Neural crest cell (in vitro differentiated cells): ENCODE measurements at regions not wholly inside any gene's neighbourhood (a gene's known extent, or its start where the extent isn't known, plus 50 kb on each side); places are given as distances from the start of the nearest gene placed in this dataset.
A peak's percentile ranks its signal among the peaks of the same experiment; 100 is the strongest.

ENCODE experiments used
- DNase-seq: peaks from one replicate; pipeline ENCODE4 v3.0.0; 2021; ENCODE audit warnings: low read depth, mixed read lengths, low spot score
- H3K27ac Mint-ChIP-seq: one replicate; pipeline ENCODE4 v1.8.0; 2021; ENCODE audit warnings: mild to moderate bottlenecking, mixed read lengths; ENCODE audit not compliant: unreplicated experiment
- H3K27me3 Mint-ChIP-seq: 2 replicates; pipeline ENCODE4 v1.8.0; 2021; ENCODE audit warnings: low read depth, mild to moderate bottlenecking, mixed read lengths
- H3K36me3 Mint-ChIP-seq: 2 replicates; pipeline ENCODE4 v1.8.0; 2021; ENCODE audit warnings: low read depth, mild to moderate bottlenecking, mixed read lengths
- H3K4me1 Mint-ChIP-seq: 2 replicates; pipeline ENCODE4 v1.8.0; 2021; ENCODE audit warnings: mixed read lengths
- H3K4me3 Mint-ChIP-seq: one replicate; pipeline ENCODE4 v1.8.0; 2021; ENCODE audit warnings: mild to moderate bottlenecking, mixed read lengths
- H3K9me3 Mint-ChIP-seq: 2 replicates; pipeline ENCODE4 v1.8.0; 2021; ENCODE audit warnings: mixed read lengths
- CTCF ChIP-seq: fragments of 200-600 bp; sonication (generic); conservative IDR thresholded peaks from 2 replicates; pipeline ENCODE4 v1.5.0; 2021; ENCODE audit warnings: antibody characterized with exemption, mild to moderate bottlenecking

GRCh38 chr2:12795851-12796250 is 79.1 kb downstream of the TRIB2 start:
- H3K9me3 Mint-ChIP-seq: peaks cover 8% of the 10 kb centered on the region
- no peaks in the 10 kb centered on the region for H3K27me3 Mint-ChIP-seq
- no peak for TF ChIP-seq CTCF

GRCh38 chr2:12796657-12797056 is 79.9 kb downstream of the TRIB2 start:
- Mint-ChIP-seq H3K9me3 (peaks cover 15% of the 10 kb centered on the region), H3K4me1 (peaks cover 20% of the 10 kb centered on the region)
- peak; percentile 23 for DNase-seq

More at GRCh38 chr2:12795851-12796250, 79.1 kb downstream of the TRIB2 start:
- Mint-ChIP-seq H3K4me1 (peaks cover 20% of the 10 kb centered on the region), H3K27ac (no peak overlapping the region), H3K36me3 (peaks cover 3% of the 10 kb centered on the region), H3K4me3 (no peak overlapping the region)
- DNase-seq: no peak

DNA sequence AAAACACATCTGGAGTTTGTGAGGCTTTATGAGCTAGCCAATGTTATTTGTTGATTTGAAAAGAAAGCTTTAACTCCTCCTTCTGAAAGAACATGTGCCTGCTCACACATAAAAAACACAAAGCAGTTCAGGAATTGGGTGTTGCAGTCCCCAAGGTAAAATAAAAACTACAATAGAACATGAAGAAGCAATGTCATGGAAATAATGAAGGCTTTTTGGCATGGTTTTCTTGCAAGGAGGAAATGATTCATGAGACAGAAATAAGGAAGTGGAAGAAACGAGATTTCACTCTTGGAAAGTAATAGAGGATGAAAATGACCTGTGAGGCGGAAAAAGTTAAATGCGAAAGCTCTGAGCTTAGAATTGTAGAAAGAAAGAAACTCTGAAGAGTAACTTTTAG is 81.1 kb downstream of the TRIB2 start:
- peaks cover 13% of the 10 kb centered on the region for H3K36me3 Mint-ChIP-seq
- peaks cover 20% of the 10 kb centered on the region for H3K4me1 Mint-ChIP-seq
- peaks cover 20% of the 10 kb centered on the region for H3K9me3 Mint-ChIP-seq
- H3K27me3 Mint-ChIP-seq: no peaks in the 10 kb centered on the region
- no peak overlapping the region for H3K4me3 Mint-ChIP-seq
- no peak overlapping the region for H3K27ac Mint-ChIP-seq
- TF ChIP-seq CTCF: no peak
- DNase-seq: no peak

More at GRCh38 chr2:12796657-12797056, 79.9 kb downstream of the TRIB2 start:
- Mint-ChIP-seq H3K27me3 (no peaks in the 10 kb centered on the region), H3K36me3 (peaks cover 7% of the 10 kb centered on the region), H3K4me3 (no peak overlapping the region), H3K27ac (peak overlapping the region; percentile 74)
- TF ChIP-seq CTCF: no peak

DNA sequence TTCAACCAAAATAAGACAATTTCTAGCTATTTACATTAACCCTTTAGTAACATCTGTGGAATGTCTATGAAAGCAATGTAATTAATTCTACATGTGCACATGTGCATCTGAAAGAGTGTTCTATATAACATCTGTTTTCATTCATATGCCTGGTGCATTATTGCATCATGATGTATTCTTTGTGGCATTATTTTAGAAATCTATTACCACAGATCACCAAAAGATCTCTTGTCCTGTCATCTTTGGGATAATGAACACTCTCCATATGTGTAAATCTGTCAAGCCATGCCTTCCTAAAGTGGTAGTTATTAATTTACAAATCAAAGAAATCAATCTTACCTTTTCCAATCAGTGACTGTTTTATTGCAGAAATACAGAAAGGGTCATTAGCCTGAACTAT is 86.9 kb downstream of the TRIB2 start:
- no peaks in the 10 kb centered on the region for H3K27me3 Mint-ChIP-seq
- peaks cover 20% of the 10 kb centered on the region for H3K9me3 Mint-ChIP-seq
- no peak overlapping the region for H3K4me3 Mint-ChIP-seq
- no peak for DNase-seq
- H3K4me1 Mint-ChIP-seq: peaks cover 7% of the 10 kb centered on the region
- no peak for TF ChIP-seq CTCF
- H3K27ac Mint-ChIP-seq: no peak overlapping the region
- H3K36me3 Mint-ChIP-seq: peaks cover 13% of the 10 kb centered on the region

GRCh38 chr2:12804091-12804856 is 87.5 kb downstream of the TRIB2 start:
- Mint-ChIP-seq H3K27me3 (no peaks in the 10 kb centered on the region), H3K9me3 (peaks cover 17% of the 10 kb centered on the region), H3K4me3 (no peak overlapping the region), H3K36me3 (peaks cover 13% of the 10 kb centered on the region), H3K27ac (no peak overlapping the region), H3K4me1 (peaks cover 9% of the 10 kb centered on the region)
- TF ChIP-seq CTCF: no peak
- no peak for DNase-seq
